B cell (primary cell): ENCODE measurements at regions not wholly inside any gene's neighbourhood (a gene's known extent, or its start where the extent isn't known, plus 50 kb on each side); places are given as distances from the start of the nearest gene placed in this dataset.

Experiments used
- ATAC-seq: fragments of 200-7000 bp; cut with Tn5 transposase; one replicate; pipeline ENCODE4 v1.10.0; 2021; ENCODE audit warnings: low read depth, mild to moderate bottlenecking, moderate number of reproducible peaks, moderate library complexity
- CTCF ChIA-PET: fragments of 350-600 bp; sonication (Branson Sonifier 250); formaldehyde crosslinking; loops from one replicate; lab custom pipeline; 2021; ENCODE audit warnings: antibody characterized with exemption, inconsistent platforms; lab: Charles Lee
- POLR2A ChIA-PET: fragments of 350-600 bp; sonication (Branson Sonifier 250); formaldehyde crosslinking; loops from one replicate; lab custom pipeline; 2021; ENCODE audit warnings: antibody characterized with exemption; lab: Charles Lee
- DNase-seq: peaks from one replicate; pipeline ENCODE4 v3.0.0; 2013
- H2AFZ ChIP-seq: 2 replicates; pipeline ENCODE4 v1.6.1; 2012; ENCODE audit warnings: mild to moderate bottlenecking, low read depth, low read length; ENCODE audit not compliant: insufficient read depth, poor library complexity, severe bottlenecking
- H3K27ac ChIP-seq, 2 donors: 1 replicate in 1 of 2; 2 replicates in 1 of 2; pipeline ENCODE4 v1.5.1; 2012 to 2013; ENCODE audit warnings: low read length in 2 of 2, mild to moderate bottlenecking in 2 of 2, moderate library complexity in 1 of 2
- H3K27me3 ChIP-seq, 4 experiments: fragments of 200-600 bp in 1 of 4; sonication (generic) in 1 of 4; replicated peaks in 1 of 4; 1 replicate in 2 of 4; 2 replicates in 2 of 4; pipeline versions ENCODE4 v1.6.1 to v1.7.0; 2013 to 2016; ENCODE audit warnings: low read length in 3 of 4, mild to moderate bottlenecking in 2 of 4, mixed read lengths in 1 of 4, moderate library complexity in 1 of 4; ENCODE audit not compliant: insufficient read depth in 4 of 4, control insufficient read depth in 3 of 4; ENCODE audit errors: control extremely low read depth in 1 of 4
- H3K36me3 ChIP-seq, 2 experiments: replicated peaks in 1 of 2; 1 replicate in 1 of 2; 2 replicates in 1 of 2; pipeline versions ENCODE4 v1.6.1 to v1.7.1; 2013; ENCODE audit warnings: low read length in 1 of 2; ENCODE audit not compliant: insufficient read depth in 2 of 2, control insufficient read depth in 1 of 2; ENCODE audit errors: control extremely low read depth in 1 of 2, extremely low read depth in 1 of 2
- H3K4me1 ChIP-seq, 2 donors: fragments of 200-600 bp in 1 of 2; sonication (generic) in 1 of 2; 1 replicate in 1 of 2; 2 replicates in 1 of 2; pipeline versions ENCODE4 v1.5.1 to v1.6.1; 2013 to 2017; ENCODE audit warnings: low read length in 2 of 2; ENCODE audit not compliant: control insufficient read depth in 2 of 2, insufficient read depth in 2 of 2
- H3K4me2 ChIP-seq: replicated peaks from 2 replicates; pipeline ENCODE3; 2012; ENCODE audit warnings: mild to moderate bottlenecking, low read depth, low read length; ENCODE audit not compliant: poor library complexity, severe bottlenecking
- H3K4me3 ChIP-seq, 5 experiments: fragments of 200-600 bp in 1 of 5; sonication (generic) in 1 of 5; 1 replicate in 3 of 5; 2 replicates in 2 of 5; pipeline versions ENCODE4 v1.5.1 to v1.7.0; 2011 to 2016; ENCODE audit warnings: low read length in 4 of 5, mild to moderate bottlenecking in 4 of 5, low read depth in 2 of 5, control low read depth in 1 of 5, moderate library complexity in 1 of 5; ENCODE audit not compliant: insufficient read depth in 1 of 5; ENCODE audit errors: control extremely low read depth in 1 of 5, extremely low read depth in 1 of 5
- H3K79me2 ChIP-seq: fragments of 200-600 bp; sonication (generic); one replicate; pipeline ENCODE4 v1.6.0; 2016; ENCODE audit warnings: low read length; ENCODE audit not compliant: control insufficient read depth, insufficient read depth
- H3K9ac ChIP-seq: fragments of 200-600 bp; sonication (generic); 2 replicates; pipeline ENCODE4 v1.6.1; 2017; ENCODE audit warnings: mild to moderate bottlenecking, low read length, moderate library complexity
- H3K9me3 ChIP-seq, 3 donors: one replicate each; pipeline versions ENCODE4 v1.6.1 to v1.7.1; 2013; ENCODE audit warnings: low read length in 2 of 3; ENCODE audit not compliant: control insufficient read depth in 2 of 3, insufficient read depth in 1 of 3; ENCODE audit errors: control extremely low read depth in 1 of 3
- H4K20me1 ChIP-seq: 2 replicates; pipeline ENCODE4 v1.6.0; 2012; ENCODE audit warnings: mild to moderate bottlenecking, low read length; ENCODE audit not compliant: insufficient read depth, control insufficient read depth, poor library complexity, severe bottlenecking
- H3K27ac Mint-ChIP-seq: one replicate; pipeline ENCODE4 v1.8.0; 2021; ENCODE audit warnings: mixed read lengths
- H3K27me3 Mint-ChIP-seq: one replicate; pipeline ENCODE4 v1.8.0; 2021; ENCODE audit warnings: mixed read lengths
- H3K4me1 Mint-ChIP-seq: one replicate; pipeline ENCODE4 v1.8.0; 2021; ENCODE audit warnings: mixed read lengths
- H3K4me3 Mint-ChIP-seq: one replicate; pipeline ENCODE4 v1.8.0; 2021; ENCODE audit warnings: mixed read lengths
- H3K9me3 Mint-ChIP-seq: one replicate; pipeline ENCODE4 v1.8.0; 2022; ENCODE audit warnings: mixed read lengths; ENCODE audit not compliant: insufficient read depth
- CTCF ChIP-seq: fragments of 200-600 bp; IDR thresholded peaks from one replicate; pipeline ENCODE4 v1.8.0; 2022; ENCODE audit warnings: antibody characterized with exemption, mild to moderate bottlenecking
- EZH2 ChIP-seq: IDR thresholded peaks from 2 replicates; pipeline ENCODE4 v1.6.1; 2012; ENCODE audit warnings: borderline replicate concordance, low read depth, mild to moderate bottlenecking, moderate library complexity, low read length; ENCODE audit not compliant: insufficient read depth, poor library complexity, severe bottlenecking
- WGBS: methylation state at CpG from one replicate; pipeline ENCODE4 v1.1.5; 2013; ENCODE audit warnings: missing lambda C conversion rate; ENCODE audit not compliant: insufficient coverage; 5-methylcytosine and 5-hydroxymethylcytosine counted together
- intact Hi-C: fragments of 100-400 bp; cut with micrococcal nuclease; formaldehyde crosslinking; loops from one replicate; pipeline ENCODE4 v1.10.0; 2022

- WGBS: 100% methylated on average over 1 of the region's 3 CpGs
- intact Hi-C loops: no loop called here
Observed at GRCh38 chr2:19295998-19296502, 62.4 kb downstream of the OSR1 start.

GRCh38 chr2:19292007-19292406 is 66.4 kb downstream of the OSR1 start:
- Mint-ChIP-seq H3K9me3 (no peaks in the 10 kb centered on the region), H3K27ac (no peak overlapping the region), H3K4me3 (no peak overlapping the region), H3K27me3 (no peaks in the 10 kb centered on the region), H3K4me1 (no peaks in the 10 kb centered on the region)
- no peak for TF ChIP-seq EZH2
- no peak for TF ChIP-seq CTCF
- H3K27me3 ChIP-seq: no peaks in the 10 kb centered on the region
- intact Hi-C loops: no loop called here
- H3K4me2 ChIP-seq: no peak overlapping the region
- DNase-seq (no peak), ATAC-seq (no peak)
- H3K9me3 ChIP-seq: no peaks in the 10 kb centered on the region
- H4K20me1 ChIP-seq: no peaks in the 10 kb centered on the region
- H3K79me2 ChIP-seq: no peaks in the 10 kb centered on the region
- no peaks in the 10 kb centered on the region for H3K36me3 ChIP-seq
- WGBS: 100% methylated on average over 3 of the region's 5 CpGs
- ChIA-PET CTCF (no interaction called here), POLR2A (no interaction called here)
- no peak overlapping the region for H2AFZ ChIP-seq
- H3K27ac ChIP-seq: no peak overlapping the region
- H3K4me1 ChIP-seq: no peaks in the 10 kb centered on the region
- no peak overlapping the region for H3K4me3 ChIP-seq
- H3K9ac ChIP-seq: no peak overlapping the region

More at GRCh38 chr2:19295998-19296502, 62.4 kb downstream of the OSR1 start:
- no peak overlapping the region for H3K4me3 ChIP-seq
- DNase-seq (no peak), ATAC-seq (no peak)
- no peak overlapping the region for H3K27ac ChIP-seq
- ChIA-PET POLR2A (interaction anchor here (0.6 kb wide), 1 partner anchor 200 kb away, joined by 6 read pairs; no protein-coding TSS in a partner anchor), CTCF (no interaction called here)
- TF ChIP-seq EZH2: no peak
- TF ChIP-seq CTCF: no peak
- no peaks in the 10 kb centered on the region for H4K20me1 ChIP-seq
- Mint-ChIP-seq H3K4me3 (no peak overlapping the region), H3K27me3 (no peaks in the 10 kb centered on the region), H3K4me1 (no peaks in the 10 kb centered on the region), H3K27ac (no peak overlapping the region), H3K9me3 (no peaks in the 10 kb centered on the region)
- H3K9ac ChIP-seq: no peak overlapping the region
- no peaks in the 10 kb centered on the region for H3K79me2 ChIP-seq
- H3K9me3 ChIP-seq: no peaks in the 10 kb centered on the region
- H3K4me1 ChIP-seq: no peaks in the 10 kb centered on the region
- H3K36me3 ChIP-seq: no peaks in the 10 kb centered on the region
- H3K4me2 ChIP-seq: no peak overlapping the region
- no peak overlapping the region for H2AFZ ChIP-seq
- H3K27me3 ChIP-seq: no peaks in the 10 kb centered on the region
